OCI-LY3 (cell line): ENCODE measurements at regions not wholly inside any gene's neighbourhood (a gene's known extent, or its start where the extent isn't known, plus 50 kb on each side); places are given as distances from the start of the nearest gene placed in this dataset.

Experiments
- H2AFZ ChIP-seq: fragments of 200-600, 300-600 bp; shearing (Covaris generic); 2 replicates; pipeline ENCODE4 v1.6.0; 2014; ENCODE audit warnings: antibody characterized with exemption, low read depth, low read length
- H3K27ac ChIP-seq: fragments of 200-600, 300-600 bp; sonication (generic); 2 replicates; pipeline ENCODE4 v1.5.1; 2014; ENCODE audit warnings: mild to moderate bottlenecking, low read length, moderate library complexity, mixed read lengths
- H3K27me3 ChIP-seq: fragments of 200-600, 300-600 bp; sonication (generic); 2 replicates; pipeline ENCODE4 v1.6.1; 2014; ENCODE audit warnings: low read depth, low read length, mixed read lengths
- H3K36me3 ChIP-seq: fragments of 200-600, 300-600 bp; sonication (generic); replicated peaks from 2 replicates; pipeline ENCODE3; 2014; ENCODE audit warnings: low read depth, low read length, mixed read lengths
- H3K4me1 ChIP-seq: fragments of 300-600, 200-600 bp; sonication (generic); 2 replicates; pipeline ENCODE4 v1.6.1; 2014; ENCODE audit warnings: low read length, mixed read lengths
- H3K4me2 ChIP-seq: fragments of 200-600, 300-600 bp; sonication (generic); 2 replicates; pipeline ENCODE4 v1.6.1; 2014; ENCODE audit warnings: low read length, mixed read lengths
- H3K4me3 ChIP-seq: fragments of 300-600, 200-600 bp; sonication (generic); 2 replicates; pipeline ENCODE4 v1.5.1; 2014; ENCODE audit warnings: antibody characterized with exemption, mild to moderate bottlenecking, low read length, moderate library complexity
- H3K79me2 ChIP-seq: fragments of 300-600, 200-600 bp; shearing (Covaris generic); 2 replicates; pipeline ENCODE4 v1.6.1; 2014; ENCODE audit warnings: mild to moderate bottlenecking, low read length, mixed read lengths
- H3K9ac ChIP-seq: fragments of 300-600, 200-600 bp; shearing (Covaris generic); 2 replicates; pipeline ENCODE4 v1.6.0; 2014; ENCODE audit warnings: mild to moderate bottlenecking, low read length, moderate library complexity
- H3K9me3 ChIP-seq: fragments of 200-600, 300-600 bp; shearing (Covaris generic); 2 replicates; pipeline ENCODE4 v1.6.1; 2014; ENCODE audit warnings: low read length, mixed read lengths; ENCODE audit not compliant: insufficient read depth
- H4K20me1 ChIP-seq: fragments of 200-600, 300-600 bp; sonication (generic); 2 replicates; pipeline ENCODE4 v1.6.1; 2016; ENCODE audit warnings: low read length, mixed read lengths; ENCODE audit not compliant: insufficient read depth
- CTCF ChIP-seq: fragments of 200-600, 300-600 bp; sonication (generic); IDR thresholded peaks from 2 replicates; pipeline ENCODE4 v1.5.1; 2014; ENCODE audit warnings: antibody characterized with exemption, low read length, low read depth
- EZH2phosphoT487 ChIP-seq: fragments of 200-600 bp; shearing (Covaris generic); IDR thresholded peaks from 2 replicates; pipeline ENCODE4 v1.6.1; 2018; ENCODE audit warnings: antibody characterized with exemption, mixed run types, low read depth

GRCh38 chr12:73161970-73162369, 889.8 kb downstream of the TRHDE start:
- Histone ChIP-seq H3K27ac (no peak overlapping the region), H3K9me3 (no peaks in the 10 kb centered on the region), H3K79me2 (no peaks in the 10 kb centered on the region), H3K4me3 (no peak overlapping the region), H4K20me1 (no peaks in the 10 kb centered on the region), H3K4me1 (no peaks in the 10 kb centered on the region), H3K4me2 (no peak overlapping the region), H3K9ac (no peak overlapping the region), H3K36me3 (no peaks in the 10 kb centered on the region), H2AFZ (no peak overlapping the region), H3K27me3 (no peaks in the 10 kb centered on the region)
- TF ChIP-seq EZH2phosphoT487: no peak
- no peak for TF ChIP-seq CTCF

GRCh38 chr12:73180734-73181133, 908.6 kb downstream of the TRHDE start:
- H3K4me1 ChIP-seq: no peaks in the 10 kb centered on the region
- no peaks in the 10 kb centered on the region for H3K27me3 ChIP-seq
- H4K20me1 ChIP-seq: no peaks in the 10 kb centered on the region
- no peak overlapping the region for H3K4me2 ChIP-seq
- H3K9me3 ChIP-seq: no peaks in the 10 kb centered on the region
- no peak overlapping the region for H3K9ac ChIP-seq
- H3K4me3 ChIP-seq: no peak overlapping the region
- H3K27ac ChIP-seq: no peak overlapping the region
- TF ChIP-seq CTCF: no peak
- TF ChIP-seq EZH2phosphoT487: no peak
- H3K36me3 ChIP-seq: no peaks in the 10 kb centered on the region
- H2AFZ ChIP-seq: no peak overlapping the region
- no peaks in the 10 kb centered on the region for H3K79me2 ChIP-seq

DNA sequence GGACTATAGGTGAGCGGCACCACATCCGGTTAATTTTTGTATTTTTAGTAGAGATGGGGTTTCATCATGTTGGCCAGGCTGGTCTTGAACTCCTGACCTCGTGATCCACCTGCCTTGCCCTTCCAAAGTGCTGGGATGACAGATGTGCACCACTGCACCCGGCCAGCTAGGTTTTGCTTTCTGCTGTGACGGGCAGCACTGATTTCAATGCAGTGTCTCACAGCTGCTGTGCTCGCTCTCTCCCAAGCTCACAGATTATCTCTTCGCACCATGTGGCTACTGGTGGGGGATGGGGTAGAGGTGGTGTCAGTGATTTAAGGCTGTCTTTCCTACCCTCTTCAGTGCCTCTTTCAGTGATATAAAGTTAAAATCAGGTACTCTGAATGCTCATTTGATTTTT, 909.1 kb downstream of the TRHDE start:
- Histone ChIP-seq H3K4me2 (no peak overlapping the region), H3K9ac (no peak overlapping the region), H4K20me1 (no peaks in the 10 kb centered on the region), H3K27me3 (no peaks in the 10 kb centered on the region), H3K79me2 (no peaks in the 10 kb centered on the region), H3K4me3 (no peak overlapping the region), H3K9me3 (no peaks in the 10 kb centered on the region), H3K27ac (no peak overlapping the region), H3K4me1 (no peaks in the 10 kb centered on the region), H3K36me3 (no peaks in the 10 kb centered on the region), H2AFZ (no peak overlapping the region)
- no peak for TF ChIP-seq EZH2phosphoT487
- no peak for TF ChIP-seq CTCF

- no peak for TF ChIP-seq CTCF
- no peak for TF ChIP-seq EZH2phosphoT487
- Histone ChIP-seq H3K27me3 (no peaks in the 10 kb centered on the region), H2AFZ (no peak overlapping the region), H3K9me3 (no peaks in the 10 kb centered on the region), H3K27ac (no peak overlapping the region), H3K36me3 (no peaks in the 10 kb centered on the region), H3K4me2 (no peak overlapping the region), H3K4me3 (no peak overlapping the region), H4K20me1 (no peaks in the 10 kb centered on the region), H3K79me2 (no peaks in the 10 kb centered on the region), H3K9ac (no peak overlapping the region), H3K4me1 (no peaks in the 10 kb centered on the region)
Observed at GRCh38 chr12:73185403-73185802, 913.2 kb downstream of the TRHDE start.
